ENCODE measurements at regions not wholly inside any gene's neighbourhood (a gene's known extent, or its start where the extent isn't known, plus 50 kb on each side); places are given as distances from the start of the nearest gene placed in this dataset.

DNA sequence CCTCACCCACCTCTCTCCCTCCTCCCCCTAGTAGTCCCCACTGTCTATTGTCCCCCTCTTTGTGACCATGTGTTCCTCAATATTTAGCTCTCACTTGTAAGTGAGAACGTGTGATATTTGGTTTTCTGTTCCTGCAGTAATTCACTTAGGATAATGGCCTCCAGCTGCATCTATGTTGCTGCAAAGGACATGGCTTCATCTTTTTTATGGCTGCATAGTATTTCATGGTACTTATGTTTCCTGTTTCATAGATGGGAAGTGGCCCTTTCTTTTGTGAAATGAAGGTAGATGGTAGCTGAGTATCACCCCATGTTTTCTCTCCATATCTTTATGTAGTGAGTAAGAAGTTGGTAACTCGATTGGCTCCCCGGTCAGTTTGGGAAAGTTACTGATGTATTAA lies 66.6 kb upstream of the CREB3L1 start:
- TF ChIP-seq EZH2 (IDR thresholded peaks at IDR 0.05) (no peak), POLR2AphosphoS5 (IDR thresholded peaks at IDR 0.05; ENCODE audit: borderline replicate concordance, low read depth, low read length) (no peak)

Data from SK-N-MC (cell line).